ENCODE measurements at regions not wholly inside any gene's neighbourhood (a gene's known extent, or its start where the extent isn't known, plus 50 kb on each side); places are given as distances from the start of the nearest gene placed in this dataset.

GRCh38 chr3:22609139-22609538 lies 594.0 kb upstream of the UBE2E2 start:
- Histone ChIP-seq H3K9me3 (ENCODE audit: low read depth, low read length) (no peaks in the 10 kb centered on the region), H3K9ac (ENCODE audit: insufficient read length) (no peak overlapping the region), H3K27ac (no peak overlapping the region), H3K4me3 (no peak overlapping the region), H3K36me3 (ENCODE audit: insufficient read depth, low read length) (no peaks in the 10 kb centered on the region)
- no peak for DNase-seq (ENCODE audit: low read depth, low spot score)
- TF ChIP-seq FOXP2 (optimal IDR thresholded peaks at IDR 0.05; ENCODE audit: control extremely low read depth, extremely low read length, insufficient read depth) (no peak), POLR2AphosphoS5 (IDR thresholded peaks at IDR 0.05; ENCODE audit: borderline replicate concordance, low read depth, low read length) (no peak), EZH2 (IDR thresholded peaks at IDR 0.05) (no peak)

GRCh38 chr3:22612927-22613326 lies 590.2 kb upstream of the UBE2E2 start:
- H3K9ac ChIP-seq (ENCODE audit: insufficient read length) = no peak overlapping the region
- no peak overlapping the region for H3K27ac ChIP-seq
- no peaks in the 10 kb centered on the region for H3K36me3 ChIP-seq (ENCODE audit: insufficient read depth, low read length)
- H3K4me3 ChIP-seq = no peak overlapping the region
- TF ChIP-seq FOXP2 (optimal IDR thresholded peaks at IDR 0.05; ENCODE audit: control extremely low read depth, extremely low read length, insufficient read depth) (no peak), POLR2AphosphoS5 (IDR thresholded peaks at IDR 0.05; ENCODE audit: borderline replicate concordance, low read depth, low read length) (no peak), EZH2 (IDR thresholded peaks at IDR 0.05) (no peak)
- no peak for DNase-seq (ENCODE audit: low read depth, low spot score)
- no peaks in the 10 kb centered on the region for H3K9me3 ChIP-seq (ENCODE audit: low read depth, low read length)

- no peak overlapping the region for H3K9ac ChIP-seq (ENCODE audit: insufficient read length)
- no peak overlapping the region for H3K27ac ChIP-seq
- no peak for TF ChIP-seq POLR2AphosphoS5 (IDR thresholded peaks at IDR 0.05; ENCODE audit: borderline replicate concordance, low read depth, low read length)
- TF ChIP-seq FOXP2 (optimal IDR thresholded peaks at IDR 0.05; ENCODE audit: control extremely low read depth, extremely low read length, insufficient read depth) = no peak
- no peak for TF ChIP-seq EZH2 (IDR thresholded peaks at IDR 0.05)
- no peaks in the 10 kb centered on the region for H3K9me3 ChIP-seq (ENCODE audit: low read depth, low read length)
- H3K4me3 ChIP-seq = no peak overlapping the region
- no peak for DNase-seq (ENCODE audit: low read depth, low spot score)
- H3K36me3 ChIP-seq (ENCODE audit: insufficient read depth, low read length) = no peaks in the 10 kb centered on the region
These were observed 587.3 kb upstream of the UBE2E2 start for GRCh38 chr3:22615790-22616189.

GRCh38 chr3:22617372-22617771 lies 585.8 kb upstream of the UBE2E2 start:
- no peak for DNase-seq (ENCODE audit: low read depth, low spot score)
- Histone ChIP-seq H3K36me3 (ENCODE audit: insufficient read depth, low read length) (no peaks in the 10 kb centered on the region), H3K9me3 (ENCODE audit: low read depth, low read length) (no peaks in the 10 kb centered on the region), H3K4me3 (no peak overlapping the region), H3K9ac (ENCODE audit: insufficient read length) (no peak overlapping the region), H3K27ac (no peak overlapping the region)
- TF ChIP-seq FOXP2 (optimal IDR thresholded peaks at IDR 0.05; ENCODE audit: control extremely low read depth, extremely low read length, insufficient read depth) = no peak
- no peak for TF ChIP-seq POLR2AphosphoS5 (IDR thresholded peaks at IDR 0.05; ENCODE audit: borderline replicate concordance, low read depth, low read length)
- no peak for TF ChIP-seq EZH2 (IDR thresholded peaks at IDR 0.05)

- no peak for DNase-seq (ENCODE audit: low read depth, low spot score)
- no peaks in the 10 kb centered on the region for H3K36me3 ChIP-seq (ENCODE audit: insufficient read depth, low read length)
- no peak for TF ChIP-seq EZH2 (IDR thresholded peaks at IDR 0.05)
- no peak for TF ChIP-seq FOXP2 (optimal IDR thresholded peaks at IDR 0.05; ENCODE audit: control extremely low read depth, extremely low read length, insufficient read depth)
- no peak for TF ChIP-seq POLR2AphosphoS5 (IDR thresholded peaks at IDR 0.05; ENCODE audit: borderline replicate concordance, low read depth, low read length)
- no peak overlapping the region for H3K4me3 ChIP-seq
- no peak overlapping the region for H3K27ac ChIP-seq
- no peaks in the 10 kb centered on the region for H3K9me3 ChIP-seq (ENCODE audit: low read depth, low read length)
- no peak overlapping the region for H3K9ac ChIP-seq (ENCODE audit: insufficient read length)
These were observed 582.6 kb upstream of the UBE2E2 start for GRCh38 chr3:22620498-22620897.

- no peak for DNase-seq (ENCODE audit: low read depth, low spot score)
- no peaks in the 10 kb centered on the region for H3K36me3 ChIP-seq (ENCODE audit: insufficient read depth, low read length)
- TF ChIP-seq FOXP2 (optimal IDR thresholded peaks at IDR 0.05; ENCODE audit: control extremely low read depth, extremely low read length, insufficient read depth) (no peak), POLR2AphosphoS5 (IDR thresholded peaks at IDR 0.05; ENCODE audit: borderline replicate concordance, low read depth, low read length) (no peak), EZH2 (IDR thresholded peaks at IDR 0.05) (no peak)
- H3K9me3 ChIP-seq (ENCODE audit: low read depth, low read length) = no peaks in the 10 kb centered on the region
- no peak overlapping the region for H3K9ac ChIP-seq (ENCODE audit: insufficient read length)
- H3K27ac ChIP-seq = no peak overlapping the region
- H3K4me3 ChIP-seq = no peak overlapping the region
These were observed 581.8 kb upstream of the UBE2E2 start for GRCh38 chr3:22621205-22621809.

GRCh38 chr3:22627993-22628499 lies 575.1 kb upstream of the UBE2E2 start:
- no peak overlapping the region for H3K4me3 ChIP-seq
- no peak for DNase-seq (ENCODE audit: low read depth, low spot score)
- no peaks in the 10 kb centered on the region for H3K36me3 ChIP-seq (ENCODE audit: insufficient read depth, low read length)
- H3K9ac ChIP-seq (ENCODE audit: insufficient read length) = no peak overlapping the region
- no peak for TF ChIP-seq FOXP2 (optimal IDR thresholded peaks at IDR 0.05; ENCODE audit: control extremely low read depth, extremely low read length, insufficient read depth)
- TF ChIP-seq POLR2AphosphoS5 (IDR thresholded peaks at IDR 0.05; ENCODE audit: borderline replicate concordance, low read depth, low read length) = no peak
- no peak for TF ChIP-seq EZH2 (IDR thresholded peaks at IDR 0.05)
- H3K27ac ChIP-seq = no peak overlapping the region
- H3K9me3 ChIP-seq (ENCODE audit: low read depth, low read length) = no peaks in the 10 kb centered on the region

GRCh38 chr3:22632536-22632935 lies 570.6 kb upstream of the UBE2E2 start:
- H3K27ac ChIP-seq = no peak overlapping the region
- no peak overlapping the region for H3K4me3 ChIP-seq
- H3K9me3 ChIP-seq (ENCODE audit: low read depth, low read length) = no peaks in the 10 kb centered on the region
- TF ChIP-seq EZH2 (IDR thresholded peaks at IDR 0.05) = no peak
- TF ChIP-seq FOXP2 (optimal IDR thresholded peaks at IDR 0.05; ENCODE audit: control extremely low read depth, extremely low read length, insufficient read depth) = no peak
- no peak for TF ChIP-seq POLR2AphosphoS5 (IDR thresholded peaks at IDR 0.05; ENCODE audit: borderline replicate concordance, low read depth, low read length)
- H3K9ac ChIP-seq (ENCODE audit: insufficient read length) = no peak overlapping the region
- no peak for DNase-seq (ENCODE audit: low read depth, low spot score)
- H3K36me3 ChIP-seq (ENCODE audit: insufficient read depth, low read length) = no peaks in the 10 kb centered on the region

GRCh38 chr3:22634433-22634832 lies 568.7 kb upstream of the UBE2E2 start:
- H3K9me3 ChIP-seq (ENCODE audit: low read depth, low read length) = no peaks in the 10 kb centered on the region
- TF ChIP-seq FOXP2 (optimal IDR thresholded peaks at IDR 0.05; ENCODE audit: control extremely low read depth, extremely low read length, insufficient read depth) (no peak), EZH2 (IDR thresholded peaks at IDR 0.05) (no peak), POLR2AphosphoS5 (IDR thresholded peaks at IDR 0.05; ENCODE audit: borderline replicate concordance, low read depth, low read length) (no peak)
- no peak overlapping the region for H3K9ac ChIP-seq (ENCODE audit: insufficient read length)
- no peak overlapping the region for H3K4me3 ChIP-seq
- H3K36me3 ChIP-seq (ENCODE audit: insufficient read depth, low read length) = no peaks in the 10 kb centered on the region
- H3K27ac ChIP-seq = no peak overlapping the region
- DNase-seq (ENCODE audit: low read depth, low spot score) = no peak

Data from SK-N-MC (cell line).